GM23248 (cell line): ENCODE measurements at regions not wholly inside any gene's neighbourhood (a gene's known extent, or its start where the extent isn't known, plus 50 kb on each side); places are given as distances from the start of the nearest gene placed in this dataset.

Experiments
- DNase-seq: peaks from one replicate; pipeline ENCODE4 v3.0.0-alpha.2; 2015
- H2AFZ ChIP-seq: fragments of 200-600 bp; sonication (generic); 2 replicates; pipeline ENCODE4 v1.6.1; 2016; ENCODE audit warnings: antibody characterized with exemption
- H3F3A ChIP-seq: fragments of 200-600 bp; sonication (generic); 2 replicates; pipeline ENCODE4 v1.6.1; 2016; ENCODE audit warnings: mild to moderate bottlenecking, antibody characterized with exemption, mixed run types; ENCODE audit not compliant: insufficient read depth
- H3K27ac ChIP-seq: fragments of 200-600 bp; sonication (generic); 2 replicates; pipeline ENCODE4 v1.5.1; 2016; ENCODE audit warnings: mild to moderate bottlenecking
- H3K27me3 ChIP-seq: fragments of 200-600 bp; sonication (generic); replicated peaks from 2 replicates; pipeline ENCODE4 v1.6.1; 2016; ENCODE audit warnings: mild to moderate bottlenecking; ENCODE audit not compliant: insufficient read depth
- H3K36me3 ChIP-seq: fragments of 200-600 bp; sonication (generic); 2 replicates; pipeline ENCODE4 v1.6.1; 2016; ENCODE audit warnings: low read depth, mild to moderate bottlenecking
- H3K4me1 ChIP-seq: fragments of 200-600 bp; sonication (generic); 2 replicates; pipeline ENCODE4 v1.6.1; 2016; ENCODE audit warnings: mild to moderate bottlenecking; ENCODE audit not compliant: insufficient read depth
- H3K4me2 ChIP-seq: fragments of 200-600 bp; sonication (generic); one replicate; pipeline ENCODE4 v1.6.1; 2016; ENCODE audit warnings: mild to moderate bottlenecking; ENCODE audit not compliant: unreplicated experiment
- H3K4me3 ChIP-seq: fragments of 200-600 bp; sonication (generic); 2 replicates; pipeline ENCODE4 v1.5.1; 2016; ENCODE audit warnings: mild to moderate bottlenecking
- H3K79me2 ChIP-seq: fragments of 200-600 bp; sonication (generic); 2 replicates; pipeline ENCODE4 v1.6.1; 2016; ENCODE audit warnings: mild to moderate bottlenecking; ENCODE audit not compliant: insufficient read depth
- H3K9ac ChIP-seq: fragments of 200-600 bp; sonication (generic); 2 replicates; pipeline ENCODE4 v1.6.1; 2016; ENCODE audit warnings: mild to moderate bottlenecking
- H3K9me2 ChIP-seq: fragments of 200-600 bp; sonication (generic); 2 replicates; pipeline ENCODE4 v1.6.1; 2016; ENCODE audit warnings: mixed run types, mild to moderate bottlenecking, moderate library complexity; ENCODE audit not compliant: insufficient read depth
- H3K9me3 ChIP-seq: fragments of 200-600 bp; sonication (generic); one replicate; pipeline ENCODE4 v1.6.1; 2017; ENCODE audit warnings: low read depth
- H4K20me1 ChIP-seq: fragments of 200-600 bp; sonication (generic); 2 replicates; pipeline ENCODE4 v1.6.0; 2016; ENCODE audit not compliant: insufficient read depth
- EZH2 ChIP-seq: fragments of 200-600 bp; sonication (generic); IDR thresholded peaks from 2 replicates; pipeline ENCODE4 v1.6.1; 2018; ENCODE audit warnings: antibody characterized with exemption, mild to moderate bottlenecking; ENCODE audit not compliant: insufficient read depth, poor library complexity, severe bottlenecking
- EZH2phosphoT487 ChIP-seq: fragments of 200-600 bp; sonication (generic); IDR thresholded peaks from 2 replicates; pipeline ENCODE4 v1.6.1; 2018; ENCODE audit warnings: antibody characterized with exemption, moderate library complexity, mild to moderate bottlenecking, low read depth; ENCODE audit not compliant: insufficient read depth
- WGBS, 2 experiments: methylation state at CpG; one replicate each; pipeline ENCODE4 v1.1.6; 2015 to 2017; ENCODE audit warnings: low lambda C conversion rate in 2 of 2, low coverage in 1 of 2; ENCODE audit errors: missing lambda C conversion rate in 2 of 2; 5-methylcytosine and 5-hydroxymethylcytosine counted together
- in situ Hi-C: fragments of 300-500 bp; cut with MboI; formaldehyde crosslinking; loops from 2 replicates; pipeline ENCODE4 v1.15.0; 2020

DNA sequence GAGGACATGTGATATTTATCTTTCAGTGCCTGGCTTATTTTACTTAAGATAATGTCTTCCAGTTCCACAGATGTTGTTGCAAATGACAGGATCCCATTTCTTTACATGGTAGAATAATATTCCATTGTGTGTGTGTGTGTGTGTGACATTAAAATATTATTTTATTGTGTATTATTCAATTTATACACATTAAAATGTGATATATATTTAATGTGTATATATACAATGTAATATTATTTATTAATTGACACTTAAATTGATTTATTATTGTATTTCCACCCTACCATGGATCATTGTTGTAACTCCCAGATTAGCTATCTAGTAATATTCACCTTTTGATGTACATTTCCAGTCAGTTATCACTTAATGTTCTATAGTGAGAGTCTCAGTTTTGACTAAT, 1422.5 kb upstream of the ADGRB3 start:
- Histone ChIP-seq H3K4me3 (no peak overlapping the region), H4K20me1 (no peaks in the 10 kb centered on the region), H3K9ac (no peak overlapping the region), H3K9me2 (no peaks in the 10 kb centered on the region), H3K27ac (no peak overlapping the region), H2AFZ (no peak overlapping the region), H3K4me2 (no peak overlapping the region), H3K4me1 (no peaks in the 10 kb centered on the region), H3K27me3 (no peaks in the 10 kb centered on the region), H3K36me3 (no peaks in the 10 kb centered on the region), H3F3A (no peaks in the 10 kb centered on the region), H3K79me2 (no peaks in the 10 kb centered on the region), H3K9me3 (no peaks in the 10 kb centered on the region)
- no peak for DNase-seq
- no peak for TF ChIP-seq EZH2phosphoT487
- TF ChIP-seq EZH2: no peak
- in situ Hi-C loops: no loop called here

DNA sequence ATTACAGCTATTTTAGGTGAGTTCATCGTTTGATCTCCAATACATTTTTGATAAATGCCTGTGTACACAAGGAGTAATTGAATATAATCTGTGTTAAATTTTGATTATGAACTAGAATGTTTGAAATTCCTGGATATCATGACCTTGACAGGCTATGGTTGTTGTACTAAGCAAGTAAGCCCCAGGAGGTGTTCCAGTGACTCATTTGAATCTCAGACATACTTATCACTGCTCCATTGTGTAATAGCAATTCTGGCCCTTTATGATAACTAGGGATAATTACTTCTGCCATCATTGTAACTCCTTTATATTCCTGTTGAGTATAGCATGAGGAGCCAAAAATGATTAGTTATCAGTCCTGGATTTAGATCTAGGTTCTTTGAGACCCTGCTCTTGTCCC, 1424.6 kb upstream of the ADGRB3 start:
- Histone ChIP-seq H3K4me2 (no peak overlapping the region), H3K4me1 (no peaks in the 10 kb centered on the region), H3K79me2 (no peaks in the 10 kb centered on the region), H3K27me3 (no peaks in the 10 kb centered on the region), H3K9me3 (no peaks in the 10 kb centered on the region), H3K9me2 (no peaks in the 10 kb centered on the region), H3K4me3 (no peak overlapping the region), H4K20me1 (no peaks in the 10 kb centered on the region), H3F3A (no peaks in the 10 kb centered on the region), H3K36me3 (no peaks in the 10 kb centered on the region), H3K27ac (no peak overlapping the region), H3K9ac (no peak overlapping the region), H2AFZ (no peak overlapping the region)
- DNase-seq: no peak
- WGBS, 2 experiments: 0% methylated on average over 1 of the region's 1 CpG
- no peak for TF ChIP-seq EZH2phosphoT487
- TF ChIP-seq EZH2: no peak
- in situ Hi-C loops: no loop called here

DNA sequence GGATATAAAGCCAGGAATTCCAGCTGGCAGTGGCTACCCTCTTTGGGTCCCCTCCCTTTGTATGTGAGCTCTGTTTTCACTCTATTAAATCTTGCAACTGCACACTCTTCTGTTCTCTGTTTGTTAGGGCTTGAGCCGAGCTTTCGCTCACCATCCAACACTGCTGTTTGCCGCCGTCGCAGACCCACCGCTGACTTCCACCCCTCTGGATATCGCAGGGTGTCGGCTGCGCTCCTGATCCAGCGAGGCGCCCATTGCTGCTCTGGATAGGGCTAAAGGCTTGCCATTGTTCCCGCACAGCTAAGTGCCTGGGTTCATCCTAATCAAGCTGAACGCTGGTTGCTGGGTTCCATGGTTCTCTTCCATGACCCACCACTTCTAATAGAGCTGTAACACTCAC, 1433.5 kb upstream of the ADGRB3 start:
- H3K4me3 ChIP-seq: no peak overlapping the region
- H3K9me2 ChIP-seq: no peaks in the 10 kb centered on the region
- H4K20me1 ChIP-seq: no peaks in the 10 kb centered on the region
- H3F3A ChIP-seq: no peaks in the 10 kb centered on the region
- no peaks in the 10 kb centered on the region for H3K27me3 ChIP-seq
- H3K36me3 ChIP-seq: no peaks in the 10 kb centered on the region
- in situ Hi-C loops: no loop called here
- H2AFZ ChIP-seq: no peak overlapping the region
- H3K4me2 ChIP-seq: no peak overlapping the region
- H3K9me3 ChIP-seq: no peaks in the 10 kb centered on the region
- no peak for TF ChIP-seq EZH2phosphoT487
- TF ChIP-seq EZH2: no peak
- WGBS, 2 experiments: 61 to 65% methylated on average over 13 of the region's 13 CpGs
- no peak overlapping the region for H3K9ac ChIP-seq
- H3K4me1 ChIP-seq: no peaks in the 10 kb centered on the region
- H3K27ac ChIP-seq: no peak overlapping the region
- no peaks in the 10 kb centered on the region for H3K79me2 ChIP-seq
- DNase-seq: no peak

DNA sequence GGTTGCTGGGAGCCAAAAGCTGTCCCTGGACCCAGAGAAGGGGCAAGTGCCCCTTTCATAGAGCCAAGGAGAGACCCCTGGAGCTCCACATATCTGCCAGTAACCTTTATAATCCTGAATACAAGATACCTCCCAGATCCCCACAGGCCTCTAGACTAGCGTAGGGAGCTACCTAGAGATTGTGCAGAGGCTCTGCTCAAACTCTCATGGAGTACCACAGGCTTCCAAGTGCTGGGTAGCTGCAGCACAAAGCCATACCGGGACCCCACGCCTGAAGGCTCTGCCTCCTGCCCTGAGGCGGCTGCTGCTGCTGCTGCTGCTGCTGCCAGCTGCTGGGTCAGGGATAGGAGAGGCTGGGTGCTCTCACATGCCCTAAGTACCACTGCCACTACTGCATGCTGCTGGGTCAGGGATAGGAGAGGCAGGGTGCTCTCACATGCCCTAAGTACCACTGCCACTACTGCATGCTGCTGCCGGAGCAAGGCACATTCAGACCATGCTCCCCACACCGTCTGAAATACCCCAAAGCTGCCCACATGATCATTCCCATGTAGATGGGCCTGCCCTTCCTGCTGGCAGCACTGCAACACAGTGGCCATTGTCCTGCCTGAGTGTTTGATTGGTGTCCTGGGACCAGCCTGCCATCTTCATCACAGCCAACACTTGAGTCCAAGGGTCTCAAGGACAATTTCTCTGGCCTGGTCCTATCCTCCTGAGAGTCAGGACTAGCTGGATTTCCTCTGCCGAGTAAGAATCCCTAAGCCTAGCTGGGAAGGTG, 1434.3 kb upstream of the ADGRB3 start:
- Histone ChIP-seq H3K36me3 (no peaks in the 10 kb centered on the region), H3K4me2 (no peak overlapping the region), H3K4me1 (no peaks in the 10 kb centered on the region), H3K27ac (no peak overlapping the region), H3K79me2 (no peaks in the 10 kb centered on the region), H2AFZ (no peak overlapping the region), H3K9ac (no peak overlapping the region), H3K27me3 (no peaks in the 10 kb centered on the region), H3F3A (no peaks in the 10 kb centered on the region), H3K9me3 (no peaks in the 10 kb centered on the region), H3K9me2 (no peaks in the 10 kb centered on the region), H4K20me1 (no peaks in the 10 kb centered on the region), H3K4me3 (no peak overlapping the region)
- DNase-seq: no peak
- TF ChIP-seq EZH2 (no peak), EZH2phosphoT487 (no peak)
- in situ Hi-C loops: no loop called here
- 28 to 36% methylated on average over 7 of the region's 7 CpGs for WGBS, 2 experiments

DNA sequence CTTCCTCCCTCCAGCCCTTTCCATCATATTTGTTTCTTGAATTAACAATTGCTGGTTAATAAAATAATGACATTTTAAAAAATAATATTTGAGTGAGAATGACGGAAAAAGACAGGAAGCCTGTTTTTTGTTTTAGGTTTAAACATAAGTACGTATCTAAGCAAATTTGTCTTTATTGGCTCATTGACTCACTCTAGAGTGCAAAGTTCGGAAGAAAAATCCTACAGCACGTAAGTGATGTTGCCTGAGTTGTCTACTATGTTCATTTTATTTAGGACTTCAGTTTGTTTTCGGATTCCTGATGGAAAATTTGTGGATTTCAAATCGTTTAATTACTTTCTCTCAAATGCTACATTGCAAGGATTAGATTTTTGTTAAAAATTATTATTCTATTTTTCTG, 1435.7 kb upstream of the ADGRB3 start:
- Histone ChIP-seq H3K27me3 (no peaks in the 10 kb centered on the region), H2AFZ (no peak overlapping the region), H3K9ac (no peak overlapping the region), H3K4me2 (no peak overlapping the region), H4K20me1 (no peaks in the 10 kb centered on the region), H3K9me2 (no peaks in the 10 kb centered on the region), H3K79me2 (no peaks in the 10 kb centered on the region), H3K9me3 (no peaks in the 10 kb centered on the region), H3K4me1 (no peaks in the 10 kb centered on the region), H3K27ac (no peak overlapping the region), H3K4me3 (no peak overlapping the region), H3F3A (no peaks in the 10 kb centered on the region), H3K36me3 (no peaks in the 10 kb centered on the region)
- in situ Hi-C loops: no loop called here
- WGBS, 2 experiments: 10 to 16% methylated on average over 6 of the region's 6 CpGs
- DNase-seq: no peak
- TF ChIP-seq EZH2: no peak
- no peak for TF ChIP-seq EZH2phosphoT487
